NCI-H526 treated with DMSO at 0.1 percent for 48 hours (cell line): ENCODE measurements at regions not wholly inside any gene's neighbourhood (a gene's known extent, or its start where the extent isn't known, plus 50 kb on each side); places are given as distances from the start of the nearest gene placed in this dataset.

Source experiments
- DNase-seq: peaks from one replicate; lab custom pipeline; 2025; lab: John Stamatoyannopoulos, UW

DNA sequence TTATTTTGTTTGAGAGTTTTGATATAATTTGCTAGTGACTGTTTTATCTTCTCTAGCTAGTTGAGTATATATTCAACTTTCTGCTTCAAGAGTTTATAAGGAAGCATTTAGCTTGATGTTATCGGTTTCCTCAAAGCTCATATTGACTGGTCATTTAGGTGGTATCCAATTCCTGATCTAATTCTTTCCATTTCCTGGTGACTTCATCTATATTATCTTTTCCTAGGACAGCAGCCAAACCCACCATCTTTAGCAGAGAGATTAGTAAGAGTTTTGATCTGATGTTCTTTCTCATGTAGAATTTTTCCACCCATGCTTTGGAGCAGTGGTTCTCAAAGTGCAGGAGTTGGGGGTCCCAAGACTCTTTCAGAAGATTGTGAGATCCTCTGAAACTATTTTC, 148.6 kb upstream of the STT3B start:
- no peak for DNase-seq

GRCh38 chr3:31389939-31390338, 142.8 kb upstream of the STT3B start:
- DNase-seq: no peak

- no peak for DNase-seq
Observed at GRCh38 chr3:31390466-31390865, 142.3 kb upstream of the STT3B start.

DNA sequence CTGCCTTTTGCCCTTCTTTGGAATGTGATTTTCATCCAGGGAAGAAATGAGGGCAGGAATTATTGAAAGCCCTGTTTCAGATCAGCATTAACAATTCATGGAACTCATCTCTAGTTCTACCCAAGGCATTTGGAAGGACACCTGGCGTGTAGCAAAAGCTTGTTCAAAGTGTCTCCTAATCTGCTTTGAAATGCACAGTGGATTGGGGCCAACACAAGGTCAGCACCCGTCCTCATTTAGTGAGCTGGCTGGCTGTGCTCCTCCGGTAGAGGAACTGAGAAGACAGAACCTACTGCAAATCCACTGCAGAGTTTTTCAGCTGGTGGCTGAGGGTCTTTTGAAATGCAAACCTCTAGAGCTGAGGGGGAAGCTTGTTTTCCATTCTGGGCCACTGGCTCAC, 141.6 kb upstream of the STT3B start:
- no peak for DNase-seq

DNA sequence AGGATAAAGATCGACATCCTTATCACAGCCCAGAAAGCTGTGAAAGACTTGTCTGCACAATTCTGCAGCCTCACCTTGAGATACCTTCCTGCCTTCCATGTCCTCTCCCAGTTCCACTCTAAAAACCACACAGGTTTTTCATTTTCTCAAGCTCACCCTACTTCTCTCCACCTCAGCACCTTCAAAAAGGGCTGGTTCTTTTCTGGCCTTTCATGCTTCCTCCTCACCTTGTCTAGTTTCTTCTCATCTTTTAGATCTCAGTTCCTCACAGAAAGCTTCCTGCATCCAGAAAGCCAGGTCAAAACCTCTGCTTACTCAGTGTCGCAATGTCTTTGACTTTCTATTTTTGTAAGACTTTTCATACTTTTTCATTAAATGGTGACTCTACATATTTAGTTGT, 140.2 kb upstream of the STT3B start:
- DNase-seq: no peak

GRCh38 chr3:31399271-31399670, 133.5 kb upstream of the STT3B start:
- no peak for DNase-seq

DNA sequence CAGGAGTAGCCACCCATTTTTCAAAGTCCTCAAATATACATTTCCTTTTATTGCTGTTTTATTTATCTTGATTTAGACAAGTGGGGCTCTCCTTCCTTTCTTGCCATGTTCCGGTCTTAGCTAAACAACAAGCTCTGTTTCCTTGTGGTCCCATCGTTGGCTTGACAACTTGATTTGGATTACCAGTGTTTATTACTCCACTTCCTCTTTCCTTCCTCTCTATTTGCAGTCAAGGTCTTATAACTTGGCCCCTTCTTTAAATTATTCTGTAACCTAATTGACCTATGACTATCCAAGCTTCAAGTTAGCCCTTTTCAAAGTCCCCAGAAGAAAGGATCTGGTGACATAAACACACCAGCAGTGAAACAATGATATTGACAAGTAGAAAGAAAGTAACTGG, 130.6 kb upstream of the STT3B start:
- DNase-seq: no peak

- DNase-seq: no peak
Observed at GRCh38 chr3:31403197-31403596, 129.5 kb upstream of the STT3B start.

DNA sequence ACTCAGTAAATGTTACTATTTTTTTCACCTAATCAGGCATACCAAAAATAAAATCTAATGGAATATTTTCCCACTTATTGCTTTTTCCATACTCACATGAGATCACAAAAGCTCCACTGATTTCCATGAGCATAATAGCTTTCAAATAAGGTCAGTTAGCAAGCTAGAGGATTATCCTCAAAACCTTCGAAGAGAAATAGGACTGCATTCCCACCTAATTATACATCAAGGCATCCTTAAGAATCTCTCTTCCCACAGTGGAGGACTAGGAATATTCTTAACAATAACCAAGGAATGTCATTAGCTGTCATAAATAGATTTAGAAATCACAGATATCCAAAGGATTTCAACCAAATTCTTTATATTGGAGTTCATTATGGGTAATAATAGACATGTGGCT, 127.9 kb upstream of the STT3B start:
- DNase-seq: no peak

DNA sequence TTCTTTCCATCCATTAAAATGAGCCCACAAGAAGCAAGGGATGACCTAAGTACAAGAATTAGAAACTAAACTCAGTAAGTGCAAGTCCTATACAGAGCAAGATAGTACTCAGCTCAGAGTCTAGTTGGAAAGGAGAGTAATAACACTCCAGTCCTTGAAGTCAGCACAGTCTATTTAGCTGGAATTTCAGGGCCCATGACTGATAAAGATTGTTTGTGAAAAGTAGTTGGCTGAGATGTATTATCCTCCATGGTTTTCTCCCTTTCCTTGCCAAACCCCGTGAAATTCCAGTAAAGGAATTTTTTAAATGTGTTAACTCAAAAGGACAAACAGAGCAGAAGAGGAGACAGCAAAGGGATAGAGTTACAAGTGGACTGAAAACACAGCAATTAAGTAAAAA, 127.2 kb upstream of the STT3B start:
- no peak for DNase-seq

DNA sequence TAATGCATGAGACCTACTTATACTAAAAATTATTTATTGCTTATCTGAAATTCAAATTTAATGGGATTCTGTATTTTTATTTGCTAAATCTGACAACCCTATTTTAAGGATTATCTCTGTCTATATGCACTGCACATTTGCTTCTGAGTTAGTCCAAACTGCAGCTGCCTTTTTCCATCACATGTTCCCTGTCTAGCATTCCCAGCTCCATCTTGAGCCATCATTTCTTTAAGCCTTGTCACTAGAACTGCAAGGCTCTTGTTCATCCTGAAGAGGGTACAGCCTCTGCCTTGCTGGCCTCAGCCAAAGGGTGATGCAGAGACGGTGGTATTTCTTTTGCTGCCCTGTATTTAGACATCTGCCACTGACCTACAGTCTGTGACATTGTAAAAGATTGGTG, 125.8 kb upstream of the STT3B start:
- DNase-seq: no peak

GRCh38 chr3:31407665-31408064, 125.1 kb upstream of the STT3B start:
- no peak for DNase-seq

- DNase-seq: no peak
Observed at GRCh38 chr3:31408720-31409119, 124.0 kb upstream of the STT3B start.

DNA sequence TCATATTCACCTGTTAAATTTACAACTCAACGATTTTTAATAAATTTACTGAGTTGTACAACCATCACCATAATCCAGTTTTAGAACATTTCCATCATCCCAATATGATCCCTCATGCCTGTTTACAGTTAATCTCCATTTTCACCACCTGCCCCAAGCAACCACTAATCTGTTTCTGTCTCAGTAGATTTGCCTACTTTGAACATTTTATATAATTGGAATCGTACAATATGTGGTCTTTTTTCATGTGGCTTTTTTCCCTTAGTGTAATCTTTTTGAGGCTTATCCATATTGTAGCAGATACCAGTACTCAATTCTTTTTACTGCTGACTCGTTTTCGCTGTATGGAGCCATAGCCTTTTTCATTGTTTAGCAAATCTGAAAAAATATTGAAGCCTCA, 123.3 kb upstream of the STT3B start:
- DNase-seq: no peak

GRCh38 chr3:31409866-31410265, 122.9 kb upstream of the STT3B start:
- DNase-seq: no peak

DNA sequence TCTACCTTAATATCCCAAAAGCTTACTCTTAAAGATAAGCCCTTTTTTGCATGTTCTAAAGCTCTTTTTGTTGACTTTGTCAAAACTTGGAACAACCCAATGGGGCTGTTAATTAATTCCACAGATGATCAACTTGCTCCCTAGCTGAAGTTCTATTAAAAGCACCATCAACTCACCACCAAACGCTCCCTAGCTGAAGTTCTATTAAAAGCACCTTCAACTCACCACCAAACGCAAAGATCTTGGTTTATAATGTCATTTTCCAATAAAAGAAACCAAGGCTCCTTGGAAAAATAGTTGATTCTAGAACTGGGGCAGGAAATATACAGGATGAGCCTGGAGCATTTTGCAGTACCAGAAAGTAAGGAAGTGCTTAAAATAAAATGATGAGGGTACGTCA, 122.3 kb upstream of the STT3B start:
- DNase-seq: no peak

GRCh38 chr3:31412832-31413231, 119.9 kb upstream of the STT3B start:
- DNase-seq: no peak

GRCh38 chr3:31413515-31413914, 119.2 kb upstream of the STT3B start:
- no peak for DNase-seq

- no peak for DNase-seq
Observed at GRCh38 chr3:31416980-31417379, 115.7 kb upstream of the STT3B start.

- DNase-seq: no peak
Observed at GRCh38 chr3:31417486-31417885, 115.2 kb upstream of the STT3B start.

DNA sequence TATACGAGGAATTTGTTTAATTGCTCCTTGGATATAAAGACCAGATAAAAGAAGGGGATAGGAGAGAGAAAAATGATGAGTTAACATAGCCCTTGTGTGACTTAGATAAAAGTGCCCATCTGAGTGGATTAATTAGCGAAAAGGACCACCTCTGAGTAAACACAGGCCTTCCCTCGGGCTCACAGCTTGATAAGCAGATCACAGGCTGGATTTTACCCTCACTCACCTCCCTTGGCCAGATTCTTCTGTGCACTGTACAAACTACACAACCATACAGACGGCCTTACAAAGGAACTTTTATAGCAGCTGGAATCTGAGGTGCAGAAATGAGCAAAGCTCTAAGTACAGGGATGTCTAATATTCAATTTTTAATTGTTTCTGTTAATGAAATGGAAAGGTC, 112.4 kb upstream of the STT3B start:
- no peak for DNase-seq

DNA sequence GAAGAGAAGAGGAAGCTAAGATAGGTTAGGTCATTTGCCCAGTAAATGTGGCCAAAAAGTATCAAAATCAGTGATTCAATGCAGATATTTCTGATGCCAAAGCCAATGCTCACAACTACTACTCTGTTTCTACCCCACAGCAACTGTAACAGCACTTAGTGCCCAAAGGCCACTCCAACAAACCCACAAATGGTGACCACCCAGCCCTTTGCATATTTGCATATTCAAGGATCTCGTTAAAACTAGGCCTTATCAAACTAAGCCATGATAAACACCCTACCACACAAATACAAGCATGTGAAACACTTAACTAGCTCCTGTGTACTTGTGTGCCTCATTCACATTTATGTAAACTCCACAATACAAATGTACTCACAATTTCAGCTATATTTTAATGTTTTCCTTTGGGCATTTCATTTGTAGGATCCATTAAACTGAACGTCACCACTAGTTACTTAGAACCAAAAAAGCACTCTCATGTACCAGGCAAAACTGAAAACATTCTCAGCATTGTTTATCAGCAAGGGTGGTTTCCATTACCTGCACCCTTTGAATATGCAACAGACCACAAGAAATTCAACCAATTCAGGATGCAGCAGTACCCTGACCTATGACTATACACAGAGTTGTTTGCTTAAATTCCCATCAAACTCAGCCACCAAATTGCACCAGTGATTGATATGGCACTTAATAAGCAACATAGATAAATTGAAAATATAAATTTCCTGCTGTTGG, 111.2 kb upstream of the STT3B start:
- DNase-seq: no peak

DNA sequence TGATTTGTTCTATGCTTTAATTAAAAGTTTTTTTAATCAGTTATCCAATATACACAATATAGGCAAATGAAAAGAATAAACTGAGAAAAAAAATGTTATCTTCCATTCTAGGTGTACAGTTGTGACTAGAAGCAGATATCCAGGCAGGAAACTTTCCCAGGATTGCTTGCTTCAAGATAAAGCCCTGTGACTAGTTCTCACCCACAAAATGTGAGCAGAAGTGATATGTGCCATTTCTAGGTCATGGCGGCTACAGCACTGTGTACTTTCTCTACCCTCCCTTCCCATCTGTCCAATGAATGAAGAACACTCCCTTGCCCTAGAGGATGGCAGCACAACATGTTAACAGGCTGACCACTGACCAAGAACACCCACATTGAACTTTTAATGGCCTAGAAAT, 110.5 kb upstream of the STT3B start:
- DNase-seq: no peak

DNA sequence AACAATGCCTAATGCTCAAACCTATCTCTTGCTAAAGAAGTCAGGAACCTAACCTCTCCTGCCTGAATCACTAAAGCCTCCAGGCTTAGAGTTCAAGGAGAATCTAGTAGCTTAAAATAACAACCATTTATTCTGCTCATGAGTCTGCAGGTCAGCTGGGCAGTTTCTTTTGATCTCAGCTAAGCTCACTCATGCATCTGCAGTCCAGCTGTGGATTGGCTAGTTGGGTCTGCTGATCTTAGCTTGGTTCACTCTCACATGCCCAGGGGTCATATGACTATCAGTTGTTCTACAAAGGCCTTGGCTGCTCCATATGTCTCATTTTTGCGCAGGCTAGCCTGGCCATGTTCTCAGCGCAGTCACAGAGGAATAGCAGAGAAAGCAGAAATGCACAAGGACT, 109.2 kb upstream of the STT3B start:
- DNase-seq: no peak

GRCh38 chr3:31425401-31425800, 107.3 kb upstream of the STT3B start:
- DNase-seq: no peak
